ENCODE measurements at regions not wholly inside any gene's neighbourhood (a gene's known extent, or its start where the extent isn't known, plus 50 kb on each side); places are given as distances from the start of the nearest gene placed in this dataset.
"Not testable (repeated sequence)": the region's sequence is repeated elsewhere in the genome, so short reads cannot be mapped to it uniquely, and the experiment has no call there.

DNA sequence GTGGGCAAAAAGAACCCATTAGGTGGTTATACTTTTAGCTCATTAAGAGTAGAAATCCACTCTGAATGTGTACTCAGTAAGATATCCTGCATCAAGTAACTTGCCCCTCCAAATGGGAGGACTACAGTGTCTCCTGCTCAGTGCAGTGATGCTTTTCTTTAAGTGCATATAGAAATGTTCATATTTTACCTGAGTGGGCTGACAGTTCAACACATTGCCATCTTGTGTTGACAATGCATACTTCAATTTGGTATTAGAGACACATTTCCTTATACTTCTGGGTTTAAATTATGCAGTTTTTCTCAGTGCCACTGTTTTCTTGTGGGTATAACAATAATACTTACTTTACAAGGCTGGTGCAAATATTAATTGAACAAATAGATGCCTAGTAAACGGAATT is 318.6 kb upstream of the TMPRSS15 start:
- DNase-seq, result no peak

DNA sequence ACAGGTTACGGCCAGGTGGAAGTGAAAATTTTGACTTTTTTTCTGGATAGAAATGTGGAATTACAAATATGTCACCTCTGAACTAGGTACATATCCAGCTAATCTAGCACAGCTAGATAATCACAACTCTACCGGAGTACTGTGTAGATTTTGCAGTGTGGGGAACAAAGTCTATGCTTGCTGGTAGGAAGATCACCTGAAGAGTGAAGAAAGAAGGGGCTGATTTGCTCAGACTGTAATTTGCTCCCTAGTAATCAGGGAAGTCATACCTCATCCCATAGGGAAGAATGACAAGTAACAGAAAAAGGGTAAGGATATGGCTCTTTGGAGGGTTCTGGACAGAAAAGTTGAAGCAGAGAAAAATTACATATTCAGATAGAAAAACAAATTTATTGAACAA is 319.6 kb upstream of the TMPRSS15 start:
- DNase-seq, result no peak

DNA sequence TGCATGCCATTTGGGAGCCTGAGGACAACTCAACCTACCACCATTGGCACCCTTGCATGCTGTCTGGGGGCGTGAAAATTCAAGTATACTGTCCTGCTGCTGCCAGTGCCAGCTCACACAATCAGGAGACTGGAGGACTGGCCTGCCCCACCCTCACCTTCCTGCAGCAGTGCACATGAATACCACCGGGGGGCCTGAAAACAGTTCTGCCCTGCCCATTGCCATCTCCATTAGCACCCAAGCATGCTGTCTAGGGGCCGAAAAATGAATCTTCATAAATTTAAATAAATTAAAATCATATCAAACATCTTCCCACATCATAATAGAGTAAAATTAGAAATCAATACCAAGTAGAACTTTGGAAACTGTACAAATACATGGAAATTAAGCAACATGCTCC is 322.1 kb upstream of the TMPRSS15 start:
- DNase-seq, result no peak

GRCh38 chr21:18741954-18742353 is 338.4 kb upstream of the TMPRSS15 start:
- no peak for DNase-seq

- DNase-seq, result no peak
These were observed 339.9 kb upstream of the TMPRSS15 start for GRCh38 chr21:18743531-18743930.

- DNase-seq, result no peak
These were observed 341.3 kb upstream of the TMPRSS15 start for GRCh38 chr21:18744840-18745239.

- not testable (repeated sequence) for DNase-seq
These were observed 349.3 kb upstream of the TMPRSS15 start for GRCh38 chr21:18752894-18753293.

DNA sequence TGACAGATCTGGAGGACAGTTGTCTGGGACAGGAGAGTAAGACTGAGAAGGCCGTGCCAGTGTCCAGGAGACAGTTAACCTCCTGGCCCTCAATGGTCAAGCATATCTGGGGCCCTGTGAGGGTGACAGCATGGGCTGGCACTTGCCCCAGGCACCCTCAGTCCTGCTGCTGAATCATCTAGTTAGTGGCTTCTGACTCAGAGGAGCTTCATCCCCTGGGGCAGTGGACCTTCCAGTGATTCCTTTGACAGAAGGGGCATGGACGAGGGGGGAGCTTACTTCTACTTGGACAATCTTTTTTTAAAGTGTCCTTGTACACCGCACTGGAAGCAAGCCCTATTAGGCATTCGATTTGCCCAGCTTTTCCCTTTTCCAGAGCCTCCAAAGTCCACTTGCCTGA is 352.7 kb upstream of the TMPRSS15 start:
- DNase-seq, result not testable (repeated sequence)

GRCh38 chr21:18759267-18759666 is 355.7 kb upstream of the TMPRSS15 start:
- DNase-seq, result no peak

- DNase-seq, result no peak
These were observed 356.2 kb upstream of the TMPRSS15 start for GRCh38 chr21:18759751-18760161.

- no peak for DNase-seq
These were observed 356.7 kb upstream of the TMPRSS15 start for GRCh38 chr21:18760247-18760646.

DNA sequence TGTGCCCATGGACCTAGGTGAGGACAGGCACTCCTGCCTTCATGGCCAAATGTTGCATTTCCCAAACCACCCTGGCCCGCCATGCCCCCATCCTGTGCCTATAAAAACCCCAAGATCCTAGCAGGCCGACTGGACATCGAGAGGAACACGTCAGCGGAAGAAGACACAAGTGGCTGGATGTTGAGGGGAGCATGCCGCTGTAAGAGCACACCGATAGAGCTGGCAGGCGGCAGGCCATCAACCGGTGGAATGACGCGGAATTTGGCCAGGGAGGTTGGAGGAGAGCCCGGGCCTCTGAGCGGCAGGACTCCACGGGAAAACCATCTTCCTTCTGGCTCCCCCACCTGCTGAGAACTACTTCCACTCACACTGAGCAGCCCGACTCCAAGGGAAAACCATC is 361.1 kb upstream of the TMPRSS15 start:
- no peak for DNase-seq

DNA sequence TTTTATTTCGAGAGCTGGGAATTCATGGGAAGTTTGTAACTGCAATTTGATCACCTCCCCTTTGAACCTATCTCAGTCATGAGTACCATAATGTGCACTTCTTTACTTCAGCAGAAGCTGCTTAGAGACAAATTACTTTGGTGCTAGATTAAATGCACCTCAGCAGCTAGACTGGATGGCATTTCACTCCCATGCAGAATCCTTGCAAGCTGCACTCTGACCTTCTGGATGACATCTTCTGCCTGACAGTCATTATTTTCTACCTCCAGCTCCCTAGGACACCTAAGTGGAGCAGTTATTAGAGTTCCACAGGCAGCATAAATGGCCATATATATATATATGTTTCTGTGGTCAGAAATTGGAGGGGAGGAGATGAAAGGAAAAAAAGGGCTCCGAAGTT is 366.0 kb upstream of the TMPRSS15 start:
- no peak for DNase-seq

DNA sequence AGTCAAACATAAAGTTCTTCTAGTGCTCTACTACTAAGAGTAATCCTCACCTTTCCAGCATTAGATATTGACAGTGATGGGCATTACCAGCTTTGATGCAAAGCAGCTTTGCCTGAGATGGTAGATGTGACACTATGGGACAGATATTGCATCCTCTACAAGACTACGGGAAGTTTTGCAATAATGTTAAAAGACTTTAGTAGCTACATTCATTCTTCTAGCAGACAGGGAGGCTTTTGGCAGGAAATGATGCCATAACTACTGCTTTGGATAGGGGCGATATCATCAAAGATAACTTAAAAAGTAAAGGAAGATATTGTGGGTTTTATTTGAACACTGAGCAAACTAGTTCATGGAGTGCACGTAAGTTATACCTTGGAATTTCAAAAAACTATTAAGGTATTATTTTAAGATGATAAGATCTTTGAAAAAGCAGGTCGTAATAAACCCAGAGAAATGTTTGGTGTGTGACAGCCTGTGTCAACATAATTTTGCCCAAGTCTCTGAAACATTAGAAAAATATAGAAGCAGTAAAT is 368.3 kb upstream of the TMPRSS15 start:
- DNase-seq, result no peak

GRCh38 chr21:18772404-18772803 is 368.8 kb upstream of the TMPRSS15 start:
- DNase-seq, result no peak

- DNase-seq, result no peak
These were observed 369.3 kb upstream of the TMPRSS15 start for GRCh38 chr21:18772897-18773296.

DNA sequence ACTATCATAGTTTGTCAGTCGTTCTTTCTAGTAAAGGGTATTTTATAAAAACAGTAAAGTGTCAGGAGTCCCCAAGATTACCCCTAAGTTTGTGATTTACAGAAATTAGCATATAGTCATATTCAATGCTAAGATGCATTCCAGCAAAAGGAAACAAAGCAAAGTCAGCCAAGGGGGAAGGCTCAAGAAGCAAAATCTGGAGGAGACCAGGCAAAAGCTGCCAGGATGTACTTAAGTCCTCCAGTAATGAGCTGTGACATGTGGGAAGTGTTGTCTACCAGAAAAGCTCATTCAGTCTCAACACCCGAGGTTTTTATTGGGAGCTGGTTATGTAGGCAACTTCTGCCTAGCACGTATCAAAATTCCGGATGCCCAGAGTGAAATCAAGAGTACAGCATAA is 373.4 kb upstream of the TMPRSS15 start:
- no peak for DNase-seq

GRCh38 chr21:18782721-18783120 is 379.1 kb upstream of the TMPRSS15 start:
- DNase-seq, result no peak

DNA sequence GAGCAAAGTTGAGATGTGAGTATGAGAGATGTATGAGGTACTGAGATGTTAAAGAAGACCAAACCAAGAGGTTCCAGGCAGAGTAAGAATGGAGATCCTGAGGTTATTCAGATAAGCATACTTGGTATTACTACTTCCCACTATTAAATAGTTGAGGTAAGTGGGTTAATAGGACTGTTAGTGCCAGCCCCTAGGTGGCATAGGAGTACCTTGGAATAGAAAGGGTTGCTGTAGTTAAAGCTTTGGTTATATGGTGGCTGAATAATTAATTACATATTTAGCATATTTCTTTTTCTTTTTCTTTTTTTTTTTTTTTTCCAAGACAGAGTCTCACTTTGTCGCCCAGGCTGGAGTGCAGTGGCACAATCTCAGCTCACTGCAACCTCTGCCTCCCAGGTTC is 397.9 kb upstream of the TMPRSS15 start:
- DNase-seq, result no peak

DNA sequence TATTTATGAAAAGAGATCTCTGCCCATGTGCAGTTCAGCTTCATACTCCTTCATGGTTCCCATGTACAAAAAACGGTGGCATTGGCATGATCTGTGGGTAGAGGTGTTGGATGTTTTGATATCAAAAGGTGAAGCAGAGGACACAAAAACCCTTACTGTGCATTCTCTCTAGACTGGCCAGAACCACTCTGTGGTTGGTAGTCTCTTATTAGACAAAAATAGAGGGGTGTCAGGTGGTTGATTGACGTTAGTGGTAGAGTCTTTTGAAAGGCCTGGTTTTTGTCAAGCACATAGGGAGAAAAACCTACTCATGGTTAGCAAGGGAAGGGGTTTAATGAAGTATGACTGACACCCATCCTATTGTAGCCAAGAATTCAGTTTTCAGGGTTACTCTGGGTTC is 400.0 kb upstream of the TMPRSS15 start:
- no peak for DNase-seq

DNA sequence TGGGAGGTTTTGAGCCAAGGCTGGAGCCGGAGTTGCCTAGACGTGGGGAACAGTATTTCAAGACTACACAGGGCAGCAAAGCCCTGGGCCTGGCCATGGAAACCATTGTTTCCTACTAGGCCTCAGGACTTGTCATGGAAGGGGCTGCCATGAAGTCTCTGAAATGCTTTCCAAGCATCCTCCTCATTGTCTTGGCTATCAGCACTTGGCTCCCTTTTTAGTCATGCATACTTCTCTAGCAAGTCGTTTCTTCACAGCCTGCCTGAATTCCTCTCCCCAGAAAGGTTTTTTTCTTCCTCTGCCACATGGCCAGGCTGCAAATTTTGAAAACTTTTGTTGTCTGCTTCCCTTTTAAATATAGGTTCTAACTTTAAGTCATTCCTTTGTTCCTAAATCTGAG is 406.6 kb upstream of the TMPRSS15 start:
- DNase-seq, result no peak

- no peak for DNase-seq
These were observed 408.7 kb upstream of the TMPRSS15 start for GRCh38 chr21:18812308-18812707.

GRCh38 chr21:18819507-18819906 is 415.9 kb upstream of the TMPRSS15 start:
- DNase-seq, result no peak

DNA sequence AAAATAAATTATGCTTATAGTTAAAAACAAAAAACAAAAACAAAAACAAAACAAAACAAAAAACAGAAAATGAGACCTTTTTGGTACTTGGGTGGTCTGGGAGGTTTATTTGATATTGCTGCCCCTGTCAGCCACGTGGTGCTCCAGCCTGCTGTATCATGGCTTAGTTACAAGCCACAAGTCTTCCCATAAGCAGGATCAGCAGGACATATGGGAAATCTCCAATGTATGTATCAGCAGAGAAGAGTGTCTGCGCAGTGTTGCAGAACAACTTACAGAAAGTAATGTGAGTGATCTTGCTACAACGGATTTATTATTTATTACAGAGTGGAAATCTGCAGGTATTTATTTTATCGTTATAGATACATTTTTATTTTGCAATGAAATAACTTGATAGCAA is 423.0 kb upstream of the TMPRSS15 start:
- no peak for DNase-seq

- DNase-seq, result no peak
These were observed 428.5 kb upstream of the TMPRSS15 start for GRCh38 chr21:18831942-18832676.

Data from dermis blood vessel endothelial cell (primary cell).